NAMALWA (cell line): ENCODE measurements at regions not wholly inside any gene's neighbourhood (a gene's known extent, or its start where the extent isn't known, plus 50 kb on each side); places are given as distances from the start of the nearest gene placed in this dataset.

Experiments used
- DNase-seq: peaks from one replicate; pipeline ENCODE4 v3.0.0-alpha.2; 2015; ENCODE audit warnings: low spot score

GRCh38 chr15:39153058-39153714, 427.7 kb upstream of the THBS1 start:
- no peak for DNase-seq

- no peak for DNase-seq
These were observed 427.2 kb upstream of the THBS1 start for GRCh38 chr15:39153716-39154115.

DNA sequence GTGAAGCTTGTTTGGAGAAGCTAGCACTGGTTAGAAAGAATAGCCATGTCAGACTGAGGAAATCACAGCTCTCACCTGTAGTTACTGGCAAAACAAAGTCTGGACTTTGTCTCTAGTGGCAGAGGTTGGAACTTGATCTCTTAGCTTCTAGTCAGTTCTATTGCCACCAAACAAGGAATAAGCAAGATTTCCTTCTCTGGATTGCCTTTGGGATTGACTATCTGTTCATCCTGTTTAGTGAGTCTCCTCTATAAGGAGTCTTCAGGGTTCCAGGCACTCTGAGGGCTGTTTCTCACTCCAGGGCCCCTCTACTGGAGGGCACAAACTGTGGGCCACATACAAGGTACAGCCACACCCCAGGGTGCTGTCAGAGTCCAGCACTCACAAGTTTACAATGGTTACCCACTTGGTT, 426.6 kb upstream of the THBS1 start:
- no peak for DNase-seq

DNA sequence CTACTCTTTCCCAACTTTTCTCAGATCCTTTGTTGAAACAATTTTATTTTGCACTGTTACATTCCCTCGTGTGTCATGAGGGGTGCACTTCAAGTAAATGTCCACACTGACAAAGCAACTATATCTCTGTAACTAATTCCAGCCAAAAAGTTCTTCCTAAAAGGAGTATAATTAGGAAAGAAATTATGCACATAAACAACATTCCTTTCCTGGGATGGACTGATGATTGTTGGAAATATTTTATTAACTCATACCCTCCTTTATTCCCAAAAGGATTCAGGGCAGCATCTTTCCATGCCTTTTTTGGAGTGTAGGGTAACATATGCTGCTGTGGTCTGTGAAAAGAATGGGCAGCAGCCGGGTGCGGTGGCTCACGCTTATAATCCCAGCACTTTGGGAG, 426.1 kb upstream of the THBS1 start:
- no peak for DNase-seq

GRCh38 chr15:39156166-39156565, 424.7 kb upstream of the THBS1 start:
- DNase-seq, result no peak

DNA sequence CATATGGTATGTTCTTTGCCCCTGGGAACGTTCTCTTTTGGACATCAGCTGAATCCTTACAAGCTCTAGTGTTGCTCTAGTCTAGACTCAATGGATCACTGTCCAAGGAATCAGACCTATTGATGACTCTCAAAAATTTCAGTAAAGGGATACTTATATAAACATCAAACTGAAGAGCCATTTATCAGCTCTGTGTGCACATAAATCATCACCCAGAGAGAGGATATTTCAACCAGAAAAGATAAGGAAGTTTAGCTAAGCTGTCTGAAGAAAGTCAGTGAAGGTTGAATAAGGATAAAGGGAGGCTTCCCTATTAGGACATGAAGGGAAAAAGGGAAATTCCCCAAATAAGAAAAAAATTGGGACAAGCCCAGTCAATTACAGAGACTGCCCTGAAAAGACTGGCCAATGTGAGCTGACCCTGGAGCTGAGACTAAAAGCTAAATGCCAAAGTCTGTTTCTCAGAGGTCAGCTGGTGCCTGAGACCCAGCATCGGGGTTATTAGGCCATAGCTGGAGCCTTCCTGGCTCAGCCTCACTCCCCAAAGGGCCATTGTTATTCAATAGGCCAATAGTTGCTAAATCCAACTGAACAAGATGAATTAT, 424.1 kb upstream of the THBS1 start:
- no peak for DNase-seq

GRCh38 chr15:39157882-39158281, 423.0 kb upstream of the THBS1 start:
- DNase-seq, result no peak

- DNase-seq, result no peak
These were observed 421.0 kb upstream of the THBS1 start for GRCh38 chr15:39159833-39160232.

DNA sequence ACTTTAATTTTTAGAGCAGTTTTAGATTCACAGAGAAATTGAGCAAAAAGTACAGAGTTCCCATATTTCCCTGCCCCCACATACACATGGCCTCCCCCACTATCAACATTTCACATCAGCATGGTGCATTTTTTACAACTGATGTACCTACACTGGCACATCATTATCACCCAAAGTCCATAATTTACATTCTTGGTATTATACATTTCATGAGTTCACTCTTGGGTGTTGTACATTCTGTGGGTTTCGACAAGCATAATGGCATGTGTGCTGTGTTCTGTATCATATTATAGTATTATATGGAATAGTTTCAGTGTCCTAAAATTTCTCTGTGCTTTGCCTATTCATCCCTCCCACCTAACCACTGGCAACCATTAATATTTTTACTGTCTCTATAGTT, 419.8 kb upstream of the THBS1 start:
- DNase-seq, result no peak

DNA sequence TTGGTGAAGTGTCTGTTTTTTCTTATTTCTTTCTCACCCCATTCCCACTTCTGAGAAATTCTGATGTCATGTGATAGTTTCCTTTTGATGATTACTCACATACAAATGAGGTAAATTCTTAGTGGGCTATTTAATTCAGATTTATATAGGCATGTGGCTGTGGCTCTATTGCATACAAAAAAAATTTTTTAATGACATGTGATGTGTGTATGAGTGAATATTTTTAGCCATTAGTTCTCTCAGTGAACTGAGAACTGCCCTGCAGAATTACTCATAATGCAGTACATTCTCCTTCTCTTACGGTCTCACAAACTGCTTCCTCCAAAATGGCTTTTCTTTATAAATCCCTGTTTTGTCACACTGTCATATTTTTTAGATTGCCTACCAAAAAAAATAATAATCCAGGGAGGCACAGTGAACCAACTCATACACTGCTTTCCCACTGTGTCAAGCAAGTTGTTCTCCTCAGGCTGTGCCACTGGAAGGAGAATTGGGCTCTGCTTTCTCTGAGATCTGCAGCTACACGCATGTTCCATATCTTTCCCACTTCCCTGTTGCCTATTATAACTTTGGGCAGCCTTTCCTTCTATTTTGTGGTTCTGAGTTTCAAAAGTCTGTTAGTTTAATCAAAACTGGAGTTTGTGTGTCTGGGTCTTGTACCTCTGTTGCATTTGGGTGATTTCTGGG, 415.7 kb upstream of the THBS1 start:
- no peak for DNase-seq

- DNase-seq, result no peak
These were observed 413.5 kb upstream of the THBS1 start for GRCh38 chr15:39167164-39168058.

DNA sequence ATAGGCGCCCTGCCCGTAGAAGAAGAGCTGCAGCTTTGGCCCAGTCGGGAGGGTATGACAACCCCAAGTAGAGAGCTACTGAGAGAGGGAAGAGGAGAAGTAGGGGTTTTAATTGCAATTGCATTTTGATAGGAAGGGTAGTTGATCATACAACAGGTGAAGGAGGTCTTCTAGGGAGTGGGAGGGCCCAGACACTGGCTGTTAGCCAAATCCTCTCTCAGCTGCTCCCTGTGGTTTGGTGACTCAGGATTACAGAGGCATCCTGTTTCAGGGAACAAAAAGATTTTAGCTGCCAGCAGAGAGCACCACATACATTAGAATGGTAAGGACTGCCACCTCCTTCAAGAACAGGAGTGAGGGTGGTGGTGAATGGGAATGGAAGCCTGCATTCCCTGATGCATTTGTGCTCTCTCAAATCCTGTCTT, 408.9 kb upstream of the THBS1 start:
- DNase-seq, result no peak

DNA sequence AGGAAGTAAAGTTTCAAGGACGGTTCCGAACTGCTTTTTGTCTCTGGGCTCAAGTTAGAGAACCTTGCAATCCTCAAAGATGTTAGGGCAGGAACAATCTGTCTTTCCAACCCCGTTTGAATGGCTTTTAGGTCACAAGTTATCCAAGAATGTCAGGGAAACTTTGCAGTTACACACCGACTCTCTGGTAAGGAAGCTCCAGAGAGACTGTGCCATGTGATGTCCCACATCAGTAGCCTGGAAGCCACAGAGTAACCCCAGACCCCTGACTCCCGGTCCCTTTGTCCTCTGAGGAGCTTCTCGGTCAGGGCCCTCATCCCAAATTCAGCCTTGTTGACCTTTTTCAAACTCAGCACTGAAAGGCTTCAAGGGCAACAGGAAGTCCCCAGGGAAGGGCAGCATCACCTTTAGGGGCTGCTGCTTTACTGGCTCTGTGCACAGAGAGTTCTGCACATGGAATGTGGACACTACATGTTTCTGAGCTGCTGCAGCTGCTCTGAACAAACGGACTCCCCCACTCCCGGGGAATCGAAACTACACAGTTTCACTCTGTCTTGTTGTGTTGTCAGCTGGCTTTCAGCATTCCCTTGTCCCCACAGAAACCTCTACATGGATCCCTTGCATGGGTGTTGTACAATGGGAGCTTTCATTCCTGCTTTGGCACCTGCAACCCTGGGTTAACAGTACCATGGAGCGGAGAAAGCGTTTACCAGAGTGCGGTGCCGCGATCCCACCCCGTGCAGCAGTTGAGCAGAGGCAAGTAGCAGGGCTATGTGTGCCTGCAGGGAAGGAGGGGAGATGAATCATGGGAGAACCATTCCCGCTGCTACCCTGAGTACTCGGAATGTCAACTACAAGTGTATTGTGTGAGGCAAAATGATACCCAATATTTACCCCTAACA, 408.2 kb upstream of the THBS1 start:
- DNase-seq, result no peak

- no peak for DNase-seq
These were observed 407.5 kb upstream of the THBS1 start for GRCh38 chr15:39173426-39173825.

DNA sequence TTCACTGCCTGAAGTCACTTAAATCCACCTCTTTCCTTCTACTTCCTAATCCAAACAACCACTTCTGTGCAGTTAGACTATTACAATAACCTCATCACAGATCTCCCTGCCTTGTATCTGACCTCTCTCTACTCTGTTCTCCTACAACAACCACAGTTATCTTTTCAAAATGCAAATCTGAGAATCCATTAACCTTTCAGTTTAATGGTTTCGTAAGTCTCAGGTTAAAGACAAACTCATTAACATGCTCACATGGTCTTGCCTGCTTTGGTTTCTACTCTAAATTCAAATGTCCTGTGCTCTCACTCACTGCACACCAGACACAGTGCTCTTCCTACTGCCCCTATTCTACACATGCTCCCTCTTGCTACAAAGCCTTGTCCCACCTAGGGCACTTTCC, 406.5 kb upstream of the THBS1 start:
- DNase-seq, result no peak

GRCh38 chr15:39176030-39176429, 404.8 kb upstream of the THBS1 start:
- no peak for DNase-seq

DNA sequence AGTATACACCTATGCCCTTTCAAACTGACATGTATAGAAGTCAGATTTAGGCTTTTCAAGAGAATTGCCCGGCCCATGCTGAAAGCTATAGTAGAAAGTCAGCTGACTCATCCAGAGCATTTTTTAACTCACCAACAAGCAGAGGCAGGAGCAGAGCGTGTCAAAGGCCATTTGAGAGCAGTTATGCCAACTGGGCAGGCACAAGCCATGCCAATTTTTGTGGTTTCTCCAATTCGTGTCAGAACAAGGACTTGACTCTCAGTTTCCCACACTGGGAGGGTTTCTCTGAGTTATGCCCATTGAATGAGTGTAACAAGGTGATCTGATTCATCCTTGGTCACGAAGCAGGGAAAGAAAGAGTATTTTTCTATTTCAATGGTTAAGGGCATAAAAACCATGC, 403.3 kb upstream of the THBS1 start:
- DNase-seq, result no peak

- DNase-seq, result no peak
These were observed 400.8 kb upstream of the THBS1 start for GRCh38 chr15:39180030-39180429.

DNA sequence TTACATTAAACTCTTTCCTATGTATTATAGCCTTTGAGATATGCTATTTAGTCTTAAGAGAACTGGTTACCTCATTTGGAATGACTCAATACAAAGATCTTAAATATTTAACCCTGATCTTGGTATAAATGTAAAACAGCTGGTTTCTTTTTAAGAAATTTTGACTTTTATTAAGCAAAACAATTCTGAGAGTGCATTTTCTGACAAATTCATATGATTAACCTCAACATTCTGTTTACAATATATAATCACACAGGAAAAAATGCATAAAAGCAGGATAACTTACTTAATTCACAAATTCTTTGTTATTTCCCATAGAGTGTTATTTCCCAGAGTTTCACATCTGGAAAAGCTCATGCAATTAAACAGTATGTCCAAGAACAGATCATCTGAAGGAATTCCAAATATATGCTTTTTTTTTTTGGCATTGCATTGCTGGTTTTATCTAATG, 400.4 kb upstream of the THBS1 start:
- no peak for DNase-seq

GRCh38 chr15:39181056-39181747, 399.7 kb upstream of the THBS1 start:
- no peak for DNase-seq

DNA sequence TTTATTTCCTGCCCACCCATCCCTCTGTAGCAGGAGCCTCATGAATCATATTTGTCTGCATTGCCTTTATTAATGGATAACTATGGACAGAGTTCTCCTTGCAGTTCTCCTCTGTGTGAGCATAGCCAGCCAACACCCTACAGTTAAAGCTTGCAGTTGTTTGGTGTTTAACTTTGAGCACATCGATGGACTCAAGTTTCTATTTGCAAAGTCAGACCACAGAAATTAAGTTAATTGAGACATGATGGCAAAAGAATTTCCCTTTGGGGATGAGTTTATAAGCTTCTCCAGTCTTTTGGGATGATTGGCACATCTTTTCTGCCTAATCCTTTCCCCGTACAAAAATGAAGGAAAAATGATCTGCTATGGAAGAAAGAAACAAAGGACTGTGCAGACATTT, 398.9 kb upstream of the THBS1 start:
- DNase-seq, result no peak
